ENCODE measurements at regions not wholly inside any gene's neighbourhood (a gene's known extent, or its start where the extent isn't known, plus 50 kb on each side); places are given as distances from the start of the nearest gene placed in this dataset.
"Not testable (repeated sequence)": the region's sequence is repeated elsewhere in the genome, so short reads cannot be mapped to it uniquely, and the experiment has no call there.

GRCh38 chr4:45215976-45216542, 489.7 kb upstream of the GNPDA2 start:
- intact Hi-C loops (cut with DNase I, micrococcal nuclease) = no loop called here
- H3K36me3 ChIP-seq (ENCODE audit: low read depth) = no peaks in the 10 kb centered on the region
- H3K4me3 ChIP-seq = no peak overlapping the region
- DNase-seq (no peak), ATAC-seq (no peak)
- H3K4me1 ChIP-seq (ENCODE audit: low read depth) = no peaks in the 10 kb centered on the region
- no peaks in the 10 kb centered on the region for H3K9me3 ChIP-seq
- TF ChIP-seq CTCF (IDR thresholded peaks at IDR 0.05) = no peak

- H3K4me3 ChIP-seq; H3K4me1 ChIP-seq (ENCODE audit: low read depth); ATAC-seq; H3K9me3 ChIP-seq; DNase-seq; intact Hi-C loops (cut with DNase I, micrococcal nuclease); H3K36me3 ChIP-seq (ENCODE audit: low read depth): not testable (repeated sequence)
These were observed 482.1 kb upstream of the GNPDA2 start for GRCh38 chr4:45208476-45208875.

GRCh38 chr4:45207864-45208331, 481.5 kb upstream of the GNPDA2 start:
- H3K4me1 ChIP-seq (ENCODE audit: low read depth); intact Hi-C loops (cut with DNase I, micrococcal nuclease); ATAC-seq; H3K4me3 ChIP-seq; H3K9me3 ChIP-seq; H3K36me3 ChIP-seq (ENCODE audit: low read depth); DNase-seq: not testable (repeated sequence)

- H3K4me3 ChIP-seq; ATAC-seq; H3K4me1 ChIP-seq (ENCODE audit: low read depth); H3K9me3 ChIP-seq; intact Hi-C loops (cut with DNase I, micrococcal nuclease); H3K36me3 ChIP-seq (ENCODE audit: low read depth): not testable (repeated sequence)
- peak in 1 of 3 donors; percentile 36 for DNase-seq
These were observed 481.0 kb upstream of the GNPDA2 start for GRCh38 chr4:45207241-45207863.

- Histone ChIP-seq H3K4me3 (no peak overlapping the region), H3K9me3 (peaks cover 4% of the 10 kb centered on the region), H3K36me3 (ENCODE audit: low read depth) (no peaks in the 10 kb centered on the region), H3K4me1 (ENCODE audit: low read depth) (no peaks in the 10 kb centered on the region)
- intact Hi-C loops (cut with DNase I, micrococcal nuclease) = no loop called here
- ATAC-seq (no peak), DNase-seq (no peak)
- TF ChIP-seq CTCF (IDR thresholded peaks at IDR 0.05) = no peak
These were observed 473.4 kb upstream of the GNPDA2 start for GRCh38 chr4:45199736-45200135.

GRCh38 chr4:45188501-45188900, 462.1 kb upstream of the GNPDA2 start:
- no peak for TF ChIP-seq CTCF (IDR thresholded peaks at IDR 0.05)
- intact Hi-C loops (cut with DNase I, micrococcal nuclease) = no loop called here
- no peaks in the 10 kb centered on the region for H3K4me1 ChIP-seq (ENCODE audit: low read depth)
- no peak for ATAC-seq
- no peak for DNase-seq
- H3K9me3 ChIP-seq = no peaks in the 10 kb centered on the region
- H3K36me3 ChIP-seq (ENCODE audit: low read depth) = no peaks in the 10 kb centered on the region
- no peak overlapping the region for H3K4me3 ChIP-seq

GRCh38 chr4:45186249-45186648, 459.9 kb upstream of the GNPDA2 start:
- TF ChIP-seq CTCF (IDR thresholded peaks at IDR 0.05) = no peak
- Histone ChIP-seq H3K36me3 (ENCODE audit: low read depth) (no peaks in the 10 kb centered on the region), H3K9me3 (no peaks in the 10 kb centered on the region), H3K4me3 (no peak overlapping the region), H3K4me1 (ENCODE audit: low read depth) (no peaks in the 10 kb centered on the region)
- no peak for DNase-seq
- no peak for ATAC-seq
- intact Hi-C loops (cut with DNase I, micrococcal nuclease) = no loop called here
